Hematopoietic multipotent progenitor cell treated with erythropoietin and hydrocortisone succinate and interleukin-3 and kit ligand, for 15 days (in vitro differentiated cells): ENCODE measurements at regions not wholly inside any gene's neighbourhood (a gene's known extent, or its start where the extent isn't known, plus 50 kb on each side); places are given as distances from the start of the nearest gene placed in this dataset.
"Not testable (repeated sequence)": the region's sequence is repeated elsewhere in the genome, so short reads cannot be mapped to it uniquely, and the experiment has no call there.

Experiments used
- DNase-seq: peaks from one replicate; pipeline ENCODE4 v3.0.0-alpha.2; 2015; ENCODE audit warnings: low spot score

DNA sequence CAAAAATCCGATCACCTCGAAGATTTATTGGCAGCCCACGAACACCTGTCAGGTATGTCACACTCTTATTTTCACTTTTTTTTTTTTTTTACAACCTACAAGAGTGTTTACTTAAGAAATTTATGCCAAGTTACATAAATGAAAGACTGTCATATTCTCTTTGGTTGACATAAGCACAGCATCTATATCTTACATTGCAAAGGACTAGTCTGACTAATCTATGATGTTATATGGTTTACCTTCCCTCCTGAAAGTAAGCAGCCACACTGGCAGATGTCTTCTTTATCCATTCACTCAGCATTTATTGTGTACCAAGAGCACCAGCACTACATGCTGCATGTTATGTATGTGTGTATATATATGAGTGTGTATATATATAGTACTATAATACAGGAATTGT is 156.3 kb downstream of the CDRT15L2 start:
- DNase-seq: no peak

DNA sequence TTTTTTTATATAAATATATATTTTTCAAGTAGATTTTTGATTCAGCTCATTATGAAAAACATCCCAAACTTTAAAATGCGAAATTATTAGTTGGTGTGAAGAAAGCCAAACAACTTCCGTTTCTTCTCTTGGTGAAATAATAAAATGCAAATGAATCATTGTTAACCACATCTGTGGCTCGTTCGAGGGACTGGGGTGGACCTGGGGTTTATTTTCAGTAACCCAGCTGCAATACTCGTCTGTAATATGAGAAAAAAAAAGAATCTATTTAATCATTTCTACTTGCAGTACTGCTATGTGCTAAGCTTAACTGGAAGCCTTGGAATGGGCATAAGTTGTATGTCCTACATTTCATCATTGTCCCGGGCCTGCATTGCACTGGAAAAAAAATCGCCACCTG is 158.1 kb downstream of the CDRT15L2 start:
- not testable (repeated sequence) for DNase-seq

DNA sequence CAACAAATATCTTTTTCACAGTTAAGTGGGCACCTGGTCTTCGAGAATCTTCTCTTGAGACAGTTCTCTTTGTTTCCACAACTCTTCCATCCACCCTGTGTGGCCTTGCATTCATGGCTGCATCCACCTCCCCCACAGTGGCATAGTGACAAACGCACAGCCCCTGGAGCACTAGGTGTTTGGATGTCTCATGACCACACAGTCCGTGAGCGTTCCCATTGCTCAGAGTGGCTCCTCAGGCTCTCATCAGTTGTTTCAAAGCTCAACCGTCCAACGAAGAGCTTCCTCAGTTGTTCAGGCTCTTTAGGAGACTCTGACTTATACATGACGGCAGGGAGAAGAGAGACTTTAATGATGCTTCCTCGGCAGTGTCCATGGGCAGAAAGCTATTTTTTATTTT is 191.6 kb downstream of the CDRT15L2 start:
- DNase-seq: no peak

DNA sequence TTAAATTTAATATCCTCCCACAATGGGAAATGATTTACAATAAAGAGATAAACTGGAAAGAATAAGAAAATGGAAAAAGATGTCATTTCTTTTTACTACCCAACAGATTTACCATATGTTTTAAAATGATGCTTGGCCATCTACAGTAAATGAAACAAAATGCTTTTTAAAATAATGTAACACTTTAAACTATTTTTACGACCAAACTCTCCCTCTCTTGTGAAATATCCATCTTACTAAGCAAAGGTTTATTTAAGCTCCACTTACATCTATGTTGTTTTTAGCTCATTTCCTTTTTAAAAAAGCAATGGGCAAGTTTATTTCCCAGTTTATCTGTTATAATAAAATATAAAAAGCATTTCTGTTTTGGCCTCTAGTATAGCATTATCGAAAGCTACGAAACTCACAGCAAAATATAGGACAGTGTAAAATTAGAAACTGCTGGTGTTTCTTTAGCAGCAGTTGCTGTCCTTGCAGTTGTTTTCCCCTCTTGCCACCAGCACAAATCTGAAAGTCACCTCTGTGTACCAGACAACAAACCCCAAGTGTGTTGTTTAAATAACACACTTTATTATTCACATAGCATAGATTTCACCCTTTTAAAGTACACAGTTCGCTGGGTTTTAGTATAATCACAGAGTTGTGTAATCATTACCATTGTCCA is 195.1 kb downstream of the CDRT15L2 start:
- DNase-seq: no peak

DNA sequence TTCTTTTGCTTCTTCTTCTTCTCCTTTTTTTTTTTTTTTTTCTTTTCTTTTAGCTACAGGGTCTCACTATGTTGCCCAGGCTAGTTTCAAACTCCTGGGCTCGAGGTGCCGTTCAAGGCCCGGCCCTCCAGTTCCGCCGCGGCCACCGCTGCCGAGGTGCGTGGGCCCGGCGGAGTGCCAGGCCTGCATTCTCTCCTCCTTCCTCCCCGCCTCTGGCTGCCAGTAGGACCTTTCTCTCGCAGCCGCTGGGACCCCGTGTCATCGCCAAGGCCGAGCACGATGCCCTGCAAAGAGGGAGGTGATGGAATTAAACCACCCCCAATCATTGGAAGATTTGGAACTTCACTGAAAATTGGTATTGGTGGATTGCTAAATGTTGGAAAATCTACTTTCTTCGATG is 195.8 kb downstream of the CDRT15L2 start:
- DNase-seq: no peak

DNA sequence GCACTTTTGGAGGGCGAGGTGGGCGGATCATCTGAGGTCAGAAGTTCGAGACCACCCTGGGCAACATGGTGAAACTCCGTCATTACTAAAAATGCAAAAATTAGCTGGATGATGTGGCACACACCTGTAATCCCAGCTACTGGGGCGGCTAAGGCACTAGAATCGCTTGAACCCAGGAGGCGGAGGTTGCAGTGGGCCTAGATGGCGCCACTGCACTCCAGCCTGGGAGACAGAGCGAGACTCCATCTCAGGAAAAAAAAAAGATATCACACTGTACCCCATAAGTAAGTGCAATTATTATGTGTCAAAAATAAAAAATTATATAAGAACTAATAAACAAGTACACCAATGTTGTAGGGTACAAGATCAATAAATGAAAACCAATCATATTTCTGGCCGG is 200.0 kb downstream of the CDRT15L2 start:
- DNase-seq: no peak

GRCh38 chr17:20781260-20781659 is 201.7 kb downstream of the CDRT15L2 start:
- DNase-seq: no peak

DNA sequence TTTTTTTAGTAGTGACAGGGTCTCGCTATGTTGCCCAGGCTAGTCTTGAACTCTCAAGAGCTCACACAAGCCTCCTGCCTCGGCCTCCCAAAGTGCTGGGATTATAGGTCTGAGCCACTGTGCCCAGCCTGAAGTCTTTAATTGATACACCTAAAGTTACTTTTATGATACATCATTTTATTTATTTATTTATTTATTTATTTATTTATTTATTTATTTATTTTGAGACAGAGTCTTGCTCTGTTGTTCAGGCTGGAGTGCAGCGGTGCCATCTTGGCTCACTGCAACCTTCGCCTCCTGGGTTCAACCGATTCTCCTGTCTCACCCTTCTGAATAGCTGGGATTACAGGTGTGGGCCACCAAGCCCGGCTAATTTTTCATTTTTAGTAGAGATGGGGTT is 202.3 kb downstream of the CDRT15L2 start:
- DNase-seq: not testable (repeated sequence)

DNA sequence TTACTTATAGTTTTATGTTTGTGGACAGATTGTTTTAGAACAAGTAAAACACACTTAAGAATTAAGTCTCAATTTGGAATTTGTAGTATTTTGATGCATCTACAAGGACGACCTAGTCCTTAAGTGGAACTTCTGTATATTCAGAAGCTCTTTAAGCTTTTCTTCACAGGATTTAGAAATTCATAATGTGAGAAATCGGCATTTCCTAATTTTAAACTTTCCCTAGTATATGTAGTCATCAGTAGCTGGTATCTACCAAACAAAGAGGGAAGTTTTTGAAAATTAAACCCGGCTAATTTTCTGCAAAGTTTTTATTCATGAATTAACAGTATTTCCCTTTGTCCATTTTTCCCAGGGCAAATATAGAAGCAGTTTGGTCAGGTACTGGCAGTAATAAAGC is 203.6 kb downstream of the CDRT15L2 start:
- DNase-seq: no peak

DNA sequence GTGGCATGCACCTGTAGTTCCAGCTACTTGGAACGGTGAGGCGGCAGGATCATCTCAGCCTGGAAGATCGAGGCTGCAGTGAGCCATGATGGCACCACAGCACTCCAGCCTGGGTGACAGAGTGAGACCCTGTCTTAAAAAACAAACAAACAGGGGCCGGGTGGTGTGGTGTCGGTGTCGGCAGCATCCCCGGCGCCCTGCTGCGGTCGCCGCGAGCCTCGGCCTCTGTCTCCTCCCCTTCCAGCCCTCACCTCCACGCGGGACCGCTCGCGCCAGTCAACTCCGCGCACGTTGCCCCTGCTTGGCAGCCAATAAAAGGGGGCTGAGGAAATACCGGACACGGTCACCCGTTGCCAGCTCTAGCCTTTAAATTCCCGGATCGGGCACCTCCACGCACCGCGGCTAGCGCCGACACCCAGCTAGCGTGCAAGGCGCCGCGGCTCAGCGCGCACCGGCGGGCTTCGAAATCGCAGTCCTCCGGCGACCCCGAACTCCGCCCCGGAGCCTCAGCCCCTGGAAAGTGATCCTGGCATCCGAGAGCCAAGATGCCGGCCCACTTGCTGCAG is 204.7 kb downstream of the CDRT15L2 start:
- no peak for DNase-seq

GRCh38 chr17:20787281-20787680 is 207.8 kb downstream of the CDRT15L2 start:
- no peak for DNase-seq

GRCh38 chr17:20791626-20792025 is 212.1 kb downstream of the CDRT15L2 start:
- DNase-seq: no peak

DNA sequence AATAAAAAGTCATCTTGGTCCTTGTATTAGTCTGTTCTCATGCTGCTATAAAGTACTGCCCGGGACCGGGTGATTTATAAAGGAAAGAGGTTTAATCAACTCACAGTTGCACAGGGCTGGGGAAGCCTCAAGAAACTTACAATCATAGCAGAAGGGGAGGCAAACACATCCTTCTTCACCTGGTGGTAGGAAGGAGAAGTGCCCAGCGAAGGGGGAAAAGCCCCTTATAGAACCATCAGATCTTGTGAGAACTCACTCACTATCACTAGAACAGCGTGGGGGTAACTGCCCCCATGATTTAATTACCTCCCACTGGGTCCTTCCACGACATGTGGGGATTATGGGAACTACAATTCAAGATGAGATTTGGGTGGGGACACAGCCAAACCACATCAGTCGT is 215.0 kb downstream of the CDRT15L2 start:
- not testable (repeated sequence) for DNase-seq

- DNase-seq: no peak
Observed at GRCh38 chr17:20797292-20797691, 217.8 kb downstream of the CDRT15L2 start.

DNA sequence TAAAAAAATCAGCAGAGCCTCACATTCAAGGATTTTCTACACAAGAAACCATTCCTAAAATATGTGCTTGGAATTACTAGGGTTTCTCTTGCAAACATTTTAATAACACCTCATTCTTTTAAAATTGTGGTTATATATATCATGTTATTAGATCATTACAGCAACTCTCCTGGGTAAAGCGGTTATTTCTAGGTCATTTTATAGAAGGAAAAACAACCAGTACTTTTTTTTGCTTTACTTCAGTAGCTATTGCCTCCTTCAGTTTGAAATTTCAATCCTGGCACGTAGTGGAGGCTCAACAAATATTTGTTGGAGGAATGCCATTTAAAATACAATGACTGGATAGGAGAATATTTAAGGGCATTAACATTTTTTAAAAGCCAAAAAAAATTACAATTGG is 220.6 kb downstream of the CDRT15L2 start:
- no peak for DNase-seq

DNA sequence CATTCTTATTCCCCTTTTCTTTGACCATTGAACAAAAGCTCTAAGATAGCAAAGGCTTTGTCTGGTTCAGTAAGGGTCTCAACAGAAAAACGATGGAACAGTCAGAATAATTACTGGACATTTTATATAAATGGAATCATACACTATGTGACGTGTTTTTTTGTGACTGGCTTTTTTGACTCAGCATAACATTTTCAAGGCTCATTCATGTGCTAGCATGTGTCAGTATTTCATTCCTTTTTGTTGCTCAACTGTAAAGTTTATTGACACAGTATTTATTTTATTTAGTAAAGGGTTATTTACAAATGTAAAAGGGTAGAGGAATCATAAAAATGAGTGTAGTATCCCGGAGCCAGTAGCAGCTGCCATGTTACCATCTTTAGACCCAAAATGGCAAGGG is 226.2 kb downstream of the CDRT15L2 start:
- no peak for DNase-seq

DNA sequence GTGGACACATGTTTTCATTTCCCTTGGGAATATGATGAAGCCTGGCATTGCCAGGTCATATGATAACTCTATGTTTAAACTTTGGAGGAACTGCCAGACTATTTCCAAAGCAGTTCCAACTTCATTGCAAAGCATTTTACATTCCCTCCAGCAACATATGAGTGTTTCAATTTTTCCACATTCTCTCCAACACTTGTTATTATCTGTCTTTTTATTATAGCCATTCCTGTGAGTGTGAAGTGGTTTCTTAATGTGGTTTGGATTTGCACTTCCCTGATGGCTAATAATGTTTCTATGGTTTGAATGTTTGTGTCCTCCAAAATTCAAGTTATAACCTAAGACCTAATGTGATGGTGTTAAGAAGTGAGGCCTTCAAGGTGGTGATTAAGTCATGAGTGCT is 228.0 kb downstream of the CDRT15L2 start:
- not testable (repeated sequence) for DNase-seq

DNA sequence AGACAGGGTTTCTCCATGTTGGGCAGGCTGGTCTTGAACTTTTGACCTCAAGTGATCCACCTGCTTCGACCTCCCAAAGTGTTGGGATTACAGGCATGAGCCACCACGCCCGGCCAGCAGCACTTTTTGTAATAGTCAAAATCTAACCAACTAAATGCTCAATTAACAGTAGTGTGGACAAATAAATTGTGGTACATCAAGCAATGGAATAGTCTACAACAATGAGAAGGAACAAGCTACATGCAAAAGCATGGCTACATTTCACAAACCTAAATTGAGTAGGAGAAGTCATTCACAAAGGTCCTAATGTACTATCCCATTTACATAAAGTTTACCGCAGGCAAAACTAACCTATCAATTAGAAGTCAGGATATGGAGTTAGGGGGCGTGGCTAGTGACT is 227.4 kb downstream of the USP22 start:
- not testable (repeated sequence) for DNase-seq

DNA sequence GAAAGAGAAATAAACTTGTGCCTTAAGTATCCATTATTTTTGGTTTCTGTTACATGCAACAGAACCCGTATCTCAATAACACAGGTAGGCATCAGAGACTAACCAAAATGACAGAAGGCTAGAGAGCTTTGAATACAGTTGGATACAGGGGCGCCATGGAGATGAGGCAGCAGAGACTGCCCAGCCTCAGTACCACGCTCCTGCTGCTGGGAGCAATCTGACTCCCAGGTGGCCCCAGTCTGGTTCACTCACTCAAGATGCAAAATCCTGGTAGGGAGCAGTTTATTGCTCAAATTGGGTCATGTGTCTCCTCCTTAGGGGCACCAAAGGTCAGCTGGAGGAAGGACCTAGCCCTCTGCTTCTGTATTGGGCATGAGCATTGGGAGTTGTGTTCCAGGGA is 218.9 kb downstream of the USP22 start:
- DNase-seq: no peak

- no peak for DNase-seq
Observed at GRCh38 chr17:20825539-20825938, 217.3 kb downstream of the USP22 start.

DNA sequence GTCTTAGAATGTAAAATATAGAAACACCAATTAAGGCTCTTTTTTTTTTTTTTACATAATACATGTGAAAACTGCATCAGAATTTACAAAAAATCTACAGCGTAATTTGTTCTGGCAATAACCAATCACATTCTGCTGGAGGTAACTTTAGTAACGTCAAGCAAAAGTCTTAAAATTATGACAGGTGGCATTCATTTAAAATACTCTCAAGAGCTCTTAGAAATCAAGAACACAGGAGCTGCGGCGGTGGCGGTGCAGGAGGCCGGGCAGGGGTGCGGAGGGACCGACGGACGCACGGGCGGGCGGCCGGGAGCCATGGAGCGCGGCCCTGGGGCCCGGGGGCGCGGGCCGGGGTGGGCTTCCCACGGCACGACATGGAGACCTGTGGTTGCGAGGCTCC is 202.4 kb downstream of the USP22 start:
- not testable (repeated sequence) for DNase-seq

DNA sequence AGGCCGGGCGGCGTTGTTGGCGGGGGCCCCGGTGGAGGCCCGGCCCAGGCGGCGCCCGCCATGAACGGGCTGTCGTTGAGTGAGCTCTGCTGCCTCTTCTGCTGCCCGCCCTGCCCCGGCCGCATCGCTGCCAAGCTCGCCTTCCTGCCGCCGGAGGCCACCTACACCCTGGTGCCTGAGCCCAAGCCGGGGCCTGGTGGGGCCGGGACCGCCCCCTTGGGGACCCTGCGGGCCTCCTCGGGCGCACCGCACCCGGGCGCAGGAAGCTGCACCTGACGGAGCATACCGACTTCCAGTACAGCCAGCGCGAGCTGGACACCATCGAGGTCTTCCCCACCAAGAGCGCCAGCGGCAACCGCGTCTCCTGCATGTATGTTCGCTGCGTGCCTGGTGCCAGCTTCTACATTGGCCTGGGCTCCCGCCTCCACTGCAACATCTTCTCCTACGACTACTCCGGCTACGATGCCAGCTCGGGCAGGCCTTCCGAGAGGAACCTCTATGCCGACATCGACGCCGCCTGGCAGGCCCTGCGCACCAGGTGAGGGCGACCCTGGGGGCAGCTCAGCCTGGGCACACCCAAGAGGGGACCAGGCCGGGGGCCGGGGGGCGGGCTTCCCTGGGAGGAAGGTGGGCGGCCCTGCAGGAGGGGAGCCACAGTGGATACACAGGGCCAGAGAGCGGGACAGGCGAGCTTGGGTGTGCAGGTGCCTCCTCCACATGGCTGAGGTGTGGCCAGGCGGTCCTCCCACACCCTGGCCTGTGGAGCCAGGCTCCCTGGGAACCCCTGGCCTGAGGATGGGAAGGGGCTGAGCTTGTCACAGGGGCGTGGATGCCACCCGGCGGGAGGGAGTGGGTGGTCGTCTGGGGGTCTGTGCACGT is 201.6 kb downstream of the USP22 start:
- DNase-seq: not testable (repeated sequence)

- not testable (repeated sequence) for DNase-seq
Observed at GRCh38 chr17:20842012-20842411, 200.8 kb downstream of the USP22 start.
